Mesenchymal stem cell (in vitro differentiated cells and primary cell): ENCODE measurements at regions not wholly inside any gene's neighbourhood (a gene's known extent, or its start where the extent isn't known, plus 50 kb on each side); places are given as distances from the start of the nearest gene placed in this dataset.
"Not testable (repeated sequence)": the region's sequence is repeated elsewhere in the genome, so short reads cannot be mapped to it uniquely, and the experiment has no call there.

Experiments used
- DNase-seq: peaks from one replicate; pipeline ENCODE4 v3.0.0-alpha.2; 2013
- H2AFZ ChIP-seq: one replicate; pipeline ENCODE4 v1.6.1; 2013; ENCODE audit warnings: low read depth, mild to moderate bottlenecking, control low read depth, inconsistent platforms, low read length, moderate library complexity
- H2AK5ac ChIP-seq: 2 replicates; pipeline ENCODE4 v1.6.1; 2013; ENCODE audit warnings: low read length, moderate library complexity, mild to moderate bottlenecking, inconsistent platforms; ENCODE audit not compliant: severe bottlenecking
- H2BK120ac ChIP-seq: one replicate; pipeline ENCODE4 v1.6.1; 2013; ENCODE audit warnings: low read depth, mild to moderate bottlenecking, inconsistent platforms, low read length, moderate library complexity
- H2BK12ac ChIP-seq, 2 experiments: one replicate each; pipeline ENCODE4 v1.6.1; 2013; ENCODE audit warnings: inconsistent platforms in 2 of 2, low read length in 2 of 2, mild to moderate bottlenecking in 2 of 2, moderate library complexity in 2 of 2, control low read depth in 1 of 2
- H2BK15ac ChIP-seq: one replicate; pipeline ENCODE4 v1.6.1; 2013; ENCODE audit warnings: mild to moderate bottlenecking, low read depth, inconsistent platforms; ENCODE audit not compliant: poor library complexity, severe bottlenecking
- H2BK5ac ChIP-seq: 2 replicates; pipeline ENCODE4 v1.6.1; 2013; ENCODE audit warnings: low read depth, mild to moderate bottlenecking, low read length, control low read depth, inconsistent platforms; ENCODE audit not compliant: poor library complexity, severe bottlenecking
- H3K14ac ChIP-seq, 2 experiments: one replicate each; pipeline ENCODE4 v1.6.1; 2013; ENCODE audit warnings: inconsistent platforms in 2 of 2, low read length in 2 of 2, control low read depth in 1 of 2, mild to moderate bottlenecking in 1 of 2, moderate library complexity in 1 of 2
- H3K18ac ChIP-seq, 2 experiments: one replicate each; pipeline ENCODE4 v1.6.1; 2013; ENCODE audit warnings: inconsistent platforms in 2 of 2, low read length in 2 of 2, control low read depth in 1 of 2, low read depth in 1 of 2, mild to moderate bottlenecking in 1 of 2
- H3K23ac ChIP-seq, 2 experiments: one replicate each; pipeline ENCODE4 v1.6.1; 2013; ENCODE audit warnings: inconsistent platforms in 2 of 2, low read length in 2 of 2, mild to moderate bottlenecking in 2 of 2, moderate library complexity in 2 of 2, control low read depth in 1 of 2
- H3K27ac ChIP-seq: 2 replicates; pipeline ENCODE4 v1.5.1; 2013; ENCODE audit warnings: mild to moderate bottlenecking, moderate library complexity, low read length, control low read depth, inconsistent platforms; ENCODE audit not compliant: poor library complexity, severe bottlenecking
- H3K27me3 ChIP-seq, 2 experiments: 2 replicates each; pipeline versions ENCODE4 v1.6.1 to v1.7.0; 2013; ENCODE audit warnings: low read length in 2 of 2, mild to moderate bottlenecking in 2 of 2, moderate library complexity in 2 of 2, control low read depth in 1 of 2, inconsistent platforms in 1 of 2; ENCODE audit not compliant: control insufficient read depth in 1 of 2, insufficient read depth in 1 of 2
- H3K36me3 ChIP-seq, 2 experiments: 2 replicates each; pipeline versions ENCODE4 v1.6.1 to v1.7.0; 2013; ENCODE audit warnings: low read length in 2 of 2, control low read depth in 1 of 2, inconsistent platforms in 1 of 2, low read depth in 1 of 2, mild to moderate bottlenecking in 1 of 2; ENCODE audit not compliant: insufficient read depth in 2 of 2, control insufficient read depth in 1 of 2
- H3K4ac ChIP-seq, 2 experiments: one replicate each; pipeline ENCODE4 v1.6.1; 2013; ENCODE audit warnings: inconsistent platforms in 2 of 2, low read length in 2 of 2, mild to moderate bottlenecking in 2 of 2, moderate library complexity in 2 of 2, control low read depth in 1 of 2, low read depth in 1 of 2
- H3K4me1 ChIP-seq: 2 replicates; pipeline ENCODE4 v1.6.1; 2013; ENCODE audit warnings: low read depth, low read length, control low read depth; ENCODE audit not compliant: control insufficient read depth, insufficient read depth
- H3K4me2 ChIP-seq: 2 replicates; pipeline ENCODE4 v1.6.1; 2013; ENCODE audit warnings: low read length, mild to moderate bottlenecking, inconsistent platforms; ENCODE audit not compliant: poor library complexity, severe bottlenecking
- H3K4me3 ChIP-seq, 2 experiments: 2 replicates each; pipeline versions ENCODE4 v1.5.1 to v1.7.0; 2013; ENCODE audit warnings: low read length in 2 of 2, mild to moderate bottlenecking in 2 of 2, control low read depth in 1 of 2, low read depth in 1 of 2; ENCODE audit not compliant: insufficient read depth in 1 of 2
- H3K79me1 ChIP-seq: replicated peaks from 2 replicates; pipeline ENCODE4 v1.6.1; 2013; ENCODE audit warnings: mild to moderate bottlenecking, control low read depth, low read length, inconsistent platforms; ENCODE audit not compliant: poor library complexity, severe bottlenecking
- H3K9ac ChIP-seq: 2 replicates; pipeline ENCODE4 v1.7.0; 2013; ENCODE audit warnings: mild to moderate bottlenecking, low read length, moderate library complexity
- H3K9me3 ChIP-seq: 2 replicates; pipeline ENCODE4 v1.7.0; 2013; ENCODE audit warnings: mild to moderate bottlenecking, low read length; ENCODE audit not compliant: control insufficient read depth
- H4K8ac ChIP-seq: one replicate; pipeline ENCODE4 v1.6.1; 2013; ENCODE audit warnings: inconsistent platforms, mild to moderate bottlenecking, low read length, moderate library complexity
- H4K91ac ChIP-seq: one replicate; pipeline ENCODE4 v1.6.1; 2013; ENCODE audit warnings: mild to moderate bottlenecking, low read length, inconsistent platforms
- WGBS: methylation state at CpG from one replicate; pipeline ENCODE4 v1.1.7; 2013; ENCODE audit warnings: mixed read lengths; 5-methylcytosine and 5-hydroxymethylcytosine counted together

DNA sequence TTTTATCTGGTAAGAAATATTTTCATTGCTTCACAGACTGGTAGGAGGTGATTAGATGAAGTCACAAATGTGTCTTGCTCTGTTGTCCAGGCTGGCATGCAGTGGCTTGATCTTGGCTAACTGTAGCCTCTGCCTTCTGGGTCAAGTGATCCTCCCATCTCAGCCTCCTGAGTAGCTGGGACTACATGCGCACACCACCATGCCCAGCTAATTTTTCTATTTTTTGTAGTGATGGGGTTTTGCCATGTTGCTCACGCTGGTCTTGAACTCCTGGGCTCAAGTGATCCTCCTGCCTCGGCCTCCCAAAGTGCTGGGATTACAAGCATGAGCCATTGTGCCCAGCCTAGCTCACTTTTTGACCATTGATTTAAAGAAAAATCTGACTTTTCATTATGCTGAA is 257.9 kb downstream of the GOLGA6L6 start:
- H3K18ac ChIP-seq, H2BK5ac ChIP-seq, H3K27ac ChIP-seq, H4K8ac ChIP-seq, H3K4me2 ChIP-seq, H3K36me3 ChIP-seq, H2BK120ac ChIP-seq, H2BK15ac ChIP-seq, H2BK12ac ChIP-seq, H3K4ac ChIP-seq, H3K14ac ChIP-seq, H3K9ac ChIP-seq, H4K91ac ChIP-seq, H2AFZ ChIP-seq, H3K79me1 ChIP-seq, H3K4me3 ChIP-seq, H3K27me3 ChIP-seq, DNase-seq, H2AK5ac ChIP-seq, H3K23ac ChIP-seq, H3K4me1 ChIP-seq: not testable (repeated sequence)
- 31% methylated on average over 2 of the region's 3 CpGs for WGBS
- peaks cover 15% of the 10 kb centered on the region for H3K9me3 ChIP-seq

DNA sequence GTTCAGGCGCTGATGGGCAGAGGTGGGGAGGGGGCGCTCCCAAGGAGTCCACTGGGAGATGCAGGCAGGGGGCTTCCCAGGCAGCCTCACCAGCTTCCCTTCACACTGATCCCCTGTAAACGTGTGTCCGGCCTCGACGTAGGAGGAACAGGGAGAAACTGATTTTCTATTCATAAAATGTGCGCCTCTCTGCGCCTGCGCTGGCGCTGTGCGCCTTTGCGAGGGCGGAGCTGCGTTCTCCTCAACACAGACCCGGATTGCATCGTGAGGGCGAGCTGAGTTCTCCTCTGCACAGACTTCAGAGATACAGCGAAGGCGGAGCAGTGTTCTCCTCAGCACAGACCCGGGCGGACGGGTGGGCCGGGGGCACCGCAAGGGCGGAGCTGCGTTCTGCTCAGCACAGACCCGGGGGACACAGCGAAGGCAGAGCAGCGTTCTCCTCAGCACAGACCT is 259.1 kb downstream of the GOLGA6L6 start:
- H3K4me3 ChIP-seq, H3K9ac ChIP-seq, H3K36me3 ChIP-seq, H2AFZ ChIP-seq, H2AK5ac ChIP-seq, H3K18ac ChIP-seq, H4K8ac ChIP-seq, H4K91ac ChIP-seq, DNase-seq, H3K4ac ChIP-seq, H3K4me1 ChIP-seq, H3K14ac ChIP-seq, H3K23ac ChIP-seq, H2BK15ac ChIP-seq, H3K4me2 ChIP-seq, H2BK120ac ChIP-seq, H3K79me1 ChIP-seq, H2BK5ac ChIP-seq, H3K27me3 ChIP-seq, H2BK12ac ChIP-seq, H3K27ac ChIP-seq: not testable (repeated sequence)
- peaks cover 18% of the 10 kb centered on the region for H3K9me3 ChIP-seq
- WGBS, result 87% methylated on average over 29 of the region's 29 CpGs

DNA sequence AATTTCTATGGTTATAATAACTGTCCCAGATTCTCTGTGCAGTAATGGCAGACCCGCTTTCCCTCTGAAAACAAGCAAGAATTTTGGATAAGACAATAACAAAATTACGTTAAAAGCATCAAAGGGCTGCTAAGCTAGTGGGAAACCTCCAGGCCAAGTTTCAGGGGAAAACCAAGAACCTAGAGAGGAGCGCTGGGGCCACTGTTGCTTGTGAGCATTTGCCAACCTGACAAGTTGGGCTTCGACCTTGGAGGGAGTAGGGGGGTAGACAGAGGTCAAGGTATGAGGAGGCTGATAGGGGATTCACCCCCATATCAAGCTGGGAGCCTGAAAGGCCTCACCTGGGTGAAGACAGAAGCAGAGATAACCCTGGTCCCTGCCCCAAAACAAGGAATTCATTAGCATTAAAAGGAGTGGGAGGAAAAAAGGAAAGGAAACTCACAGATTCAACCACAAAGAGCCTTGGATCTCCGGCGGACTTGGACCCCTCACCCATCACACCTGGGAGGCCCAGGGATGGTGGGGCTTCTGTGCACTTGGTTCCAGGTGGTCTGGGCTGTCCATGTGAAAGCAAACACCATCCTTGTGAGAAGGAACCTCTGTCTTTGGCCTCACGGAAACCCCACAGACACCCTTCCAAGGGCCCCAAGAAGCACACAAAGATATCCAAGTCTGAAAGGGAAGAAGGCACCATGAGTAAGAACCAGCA is 259.9 kb downstream of the GOLGA6L6 start:
- H3K27ac ChIP-seq, H3K36me3 ChIP-seq, H3K23ac ChIP-seq, H2BK120ac ChIP-seq, H2BK12ac ChIP-seq, H2AFZ ChIP-seq, H3K27me3 ChIP-seq, H4K8ac ChIP-seq, H2AK5ac ChIP-seq, DNase-seq, H3K4me3 ChIP-seq, H3K4me1 ChIP-seq, H3K4ac ChIP-seq, H3K18ac ChIP-seq, H3K4me2 ChIP-seq, H3K79me1 ChIP-seq, H3K9ac ChIP-seq, H2BK5ac ChIP-seq, H3K14ac ChIP-seq, H4K91ac ChIP-seq, H2BK15ac ChIP-seq: not testable (repeated sequence)
- peaks cover 23% of the 10 kb centered on the region for H3K9me3 ChIP-seq
- WGBS, result 65% methylated on average over 7 of the region's 7 CpGs

DNA sequence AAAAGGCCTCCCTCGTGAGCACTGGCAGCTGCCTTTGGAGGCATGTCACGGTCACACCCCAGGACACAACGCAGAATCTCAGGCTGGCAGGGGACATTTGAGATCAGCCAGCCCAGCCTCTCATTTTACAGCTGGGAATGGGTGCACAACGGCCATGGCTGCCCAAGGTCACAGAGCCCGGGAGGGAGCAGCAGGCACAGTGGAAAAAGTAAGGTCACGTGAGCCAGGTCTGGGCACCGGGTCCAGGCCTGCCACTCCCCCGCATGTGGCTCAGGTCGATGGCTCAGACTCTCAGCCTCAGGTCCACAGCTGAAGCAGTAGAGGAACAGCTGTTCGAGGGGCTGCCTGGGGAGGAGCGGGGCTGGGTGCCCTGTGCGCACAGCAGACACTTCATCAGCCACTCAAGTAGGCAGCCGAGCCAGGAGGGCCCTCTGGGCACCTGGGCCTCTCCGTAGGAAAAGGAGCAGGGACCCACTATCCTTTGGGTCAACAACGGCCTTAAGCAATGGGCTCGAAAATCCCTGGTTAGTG is 260.6 kb downstream of the GOLGA6L6 start:
- Histone ChIP-seq H3K4me2 (no peak overlapping the region), H2BK120ac (no peak overlapping the region), H3K27me3 (no peaks in the 10 kb centered on the region), H3K27ac (no peak overlapping the region), H3K18ac (no peak overlapping the region), H3K79me1 (no peaks in the 10 kb centered on the region), H3K4me1 (no peaks in the 10 kb centered on the region), H2BK15ac (no peak overlapping the region), H2AK5ac (no peak overlapping the region), H4K91ac (no peak overlapping the region), H3K36me3 (no peaks in the 10 kb centered on the region), H3K9ac (no peak overlapping the region), H3K4me3 (no peak overlapping the region), H3K4ac (no peak overlapping the region), H2BK5ac (no peak overlapping the region), H4K8ac (no peak overlapping the region), H3K14ac (no peak overlapping the region), H3K9me3 (peaks cover 23% of the 10 kb centered on the region), H2BK12ac (no peak overlapping the region), H2AFZ (no peak overlapping the region), H3K23ac (no peak overlapping the region)
- no peak for DNase-seq
- WGBS, result 72% methylated on average over 16 of the region's 16 CpGs
